GM19468 (cell line): ENCODE measurements at regions not wholly inside any gene's neighbourhood (a gene's known extent, or its start where the extent isn't known, plus 50 kb on each side); places are given as distances from the start of the nearest gene placed in this dataset.

Experiments
- ATAC-seq: cut with Tn5 transposase; IDR thresholded peaks from one replicate; pipeline ENCODE4 v1.9.1; 2021; ENCODE audit warnings: mild to moderate bottlenecking, moderate library complexity, moderate number of reproducible peaks; ENCODE audit not compliant: unreplicated experiment; ENCODE audit errors: extremely low read depth

DNA sequence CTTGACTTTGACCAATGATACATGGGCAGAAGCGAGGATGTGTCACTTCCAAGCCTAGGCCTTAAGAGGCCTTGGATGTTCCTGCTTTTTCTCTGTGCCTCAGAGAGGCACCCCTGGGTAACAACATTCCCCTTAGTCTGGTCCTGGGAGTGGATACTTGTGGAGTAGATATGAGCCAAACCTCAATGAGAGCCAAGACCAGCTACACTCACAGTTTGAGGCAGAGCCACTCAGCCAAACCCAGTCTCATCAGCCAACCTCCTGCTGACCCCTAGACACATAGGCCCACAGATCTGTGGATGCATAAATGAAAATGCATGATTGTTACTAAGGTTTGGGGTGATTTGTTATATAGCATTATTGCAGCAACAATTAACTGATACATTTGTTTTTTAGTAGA, 114.2 kb downstream of the ZNF621 start:
- ATAC-seq, result no peak

DNA sequence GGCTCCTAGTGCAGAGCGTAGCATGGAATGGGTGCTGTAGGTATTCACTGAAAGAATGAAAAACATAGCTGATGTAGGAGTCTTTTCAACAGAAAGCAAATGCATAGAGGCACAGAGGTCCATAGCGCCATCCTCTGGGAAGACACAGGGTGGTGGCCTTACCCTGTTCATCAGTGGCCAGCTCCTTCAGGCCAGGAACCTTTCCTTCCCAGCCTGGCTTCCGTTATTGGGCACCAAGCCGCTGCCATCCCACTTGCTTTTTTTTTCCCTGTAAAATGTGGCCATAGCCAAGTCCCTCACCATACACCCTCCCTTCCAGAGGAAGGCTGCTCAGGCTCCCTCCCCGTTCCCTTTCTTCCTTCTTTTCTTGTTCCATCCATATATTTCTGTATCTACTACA, 118.1 kb downstream of the ZNF621 start:
- no peak for ATAC-seq

DNA sequence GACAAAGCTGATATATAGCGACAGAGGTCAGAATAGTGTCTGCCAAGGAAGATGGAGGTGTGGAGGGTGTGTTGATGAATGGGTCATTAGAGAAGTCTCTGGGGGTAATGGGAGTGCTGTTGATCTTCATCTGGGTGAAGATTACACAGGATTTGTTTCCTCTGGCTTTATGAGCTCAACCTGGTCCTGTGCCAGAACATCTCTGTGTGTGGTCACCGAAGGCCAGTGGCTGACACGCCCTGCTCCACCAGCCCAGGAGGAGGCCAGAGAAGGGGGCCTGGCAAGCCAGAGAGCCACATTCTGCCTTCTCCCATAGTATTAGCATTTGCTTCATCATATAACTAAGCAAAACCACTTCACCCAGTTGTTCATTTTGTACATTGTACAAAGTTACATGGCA, 121.1 kb downstream of the ZNF621 start:
- no peak for ATAC-seq

DNA sequence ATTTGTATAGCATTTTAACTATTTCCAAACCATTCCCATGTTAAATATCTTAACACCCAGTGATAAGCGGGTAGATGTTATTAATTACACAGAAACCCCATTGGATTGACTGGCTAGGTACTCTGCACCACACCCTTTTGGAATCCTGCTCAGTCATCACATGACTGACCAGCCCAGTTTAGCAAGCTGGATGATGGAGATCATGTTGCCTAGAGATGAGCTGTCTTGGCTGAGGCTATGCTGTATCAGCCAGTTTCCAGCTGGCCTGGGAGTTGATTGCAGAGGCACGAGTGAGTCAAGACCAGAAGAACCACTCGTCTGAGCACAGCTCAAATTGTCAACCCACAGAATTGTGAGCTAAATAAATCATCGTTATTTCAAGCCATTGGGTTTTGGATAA, 124.6 kb downstream of the ZNF621 start:
- no peak for ATAC-seq

DNA sequence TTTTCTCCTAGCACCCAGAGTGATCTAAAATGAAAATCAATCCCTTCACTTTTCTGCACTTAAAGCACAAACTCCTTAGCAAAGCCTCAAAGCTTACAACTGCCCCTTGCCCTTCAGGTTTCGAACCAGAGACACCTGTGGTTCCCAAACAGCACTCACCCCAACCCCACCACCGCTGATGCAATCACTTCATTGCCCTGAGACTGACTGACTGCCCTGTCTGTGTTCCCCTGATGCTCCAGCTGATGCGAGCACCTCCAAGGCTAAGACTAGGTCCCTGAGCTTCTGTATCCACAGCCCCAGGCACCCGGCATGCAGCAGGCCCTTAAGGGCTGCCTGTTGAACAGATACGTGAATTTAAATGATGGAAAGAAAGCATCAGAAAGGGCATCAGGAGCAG, 127.3 kb downstream of the ZNF621 start:
- ATAC-seq, result no peak

DNA sequence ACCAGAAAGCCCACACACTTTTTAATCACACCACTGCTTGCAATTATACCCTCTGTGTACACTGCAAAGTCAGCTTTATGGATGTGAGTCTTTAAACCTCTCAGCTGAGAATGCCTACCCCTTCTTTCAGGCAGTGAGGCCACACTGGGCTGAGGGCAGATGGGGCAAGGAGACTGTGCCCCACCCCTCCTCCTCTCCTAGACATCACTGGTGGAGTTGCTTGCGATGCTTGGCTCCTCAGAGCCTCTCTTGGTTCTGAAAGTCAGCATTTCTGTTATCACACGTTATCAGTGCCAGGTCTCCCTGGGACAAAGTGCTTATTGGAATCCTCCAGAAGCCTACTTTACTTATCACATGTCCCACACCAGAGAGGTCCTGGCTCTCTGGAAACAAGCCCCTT, 128.2 kb downstream of the ZNF621 start:
- no peak for ATAC-seq

DNA sequence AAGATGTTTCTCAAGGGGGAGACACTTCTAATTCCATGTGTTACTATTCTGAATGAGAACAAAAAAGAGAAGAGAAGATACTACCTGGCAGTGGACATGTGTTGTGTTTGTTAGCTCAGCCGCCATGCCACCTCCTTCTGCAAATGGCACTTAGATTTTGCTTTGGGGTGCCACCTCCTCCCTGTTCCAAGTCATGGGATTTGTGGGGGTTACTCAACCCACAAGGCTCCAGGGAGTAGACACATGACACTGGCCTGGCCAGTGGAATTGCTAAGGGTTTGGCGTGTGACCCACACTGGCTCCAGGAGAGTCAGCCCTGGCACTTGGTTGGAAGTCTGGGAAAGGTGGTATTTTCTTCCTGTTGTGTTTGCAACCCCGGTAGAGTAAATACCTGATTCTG, 129.1 kb downstream of the ZNF621 start:
- ATAC-seq, result no peak

DNA sequence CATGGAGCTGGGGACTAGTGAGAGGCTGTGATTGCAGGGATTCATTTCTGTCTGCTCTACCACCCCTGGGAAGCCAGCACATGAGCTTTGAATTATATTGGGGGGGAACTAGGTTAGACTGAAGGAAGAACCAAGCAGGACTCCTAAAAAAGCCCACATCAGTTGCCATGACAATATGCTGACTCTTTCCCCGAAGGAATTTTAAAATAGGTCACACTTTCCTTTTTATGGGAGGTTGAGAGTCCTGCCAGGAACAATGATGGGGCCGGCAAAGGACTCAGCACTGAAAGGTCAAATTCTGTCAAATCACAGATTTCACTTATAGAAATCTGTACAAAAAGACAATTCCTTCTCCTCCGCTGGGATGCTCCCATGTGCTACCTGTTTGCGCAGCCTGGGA, 130.8 kb downstream of the ZNF621 start:
- ATAC-seq, result no peak

DNA sequence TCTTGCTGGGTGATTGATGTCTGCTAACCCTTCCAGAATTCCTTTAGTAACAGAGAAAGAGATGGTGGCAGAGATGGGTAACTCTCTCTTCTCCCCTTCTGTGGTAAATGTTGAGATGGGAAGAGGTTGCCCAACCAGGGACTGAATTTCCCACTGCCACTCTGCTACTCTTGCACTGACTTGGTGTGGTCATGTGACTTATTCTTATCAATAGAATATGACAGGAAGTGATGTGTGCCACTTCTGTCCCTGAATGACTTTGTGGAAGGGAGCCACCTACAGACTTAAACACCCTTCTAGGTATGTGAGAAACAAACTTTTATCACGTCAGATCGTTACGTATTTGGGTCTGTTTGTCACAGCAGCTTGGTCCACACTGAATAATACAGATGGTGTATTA, 132.9 kb downstream of the ZNF621 start:
- ATAC-seq, result no peak

DNA sequence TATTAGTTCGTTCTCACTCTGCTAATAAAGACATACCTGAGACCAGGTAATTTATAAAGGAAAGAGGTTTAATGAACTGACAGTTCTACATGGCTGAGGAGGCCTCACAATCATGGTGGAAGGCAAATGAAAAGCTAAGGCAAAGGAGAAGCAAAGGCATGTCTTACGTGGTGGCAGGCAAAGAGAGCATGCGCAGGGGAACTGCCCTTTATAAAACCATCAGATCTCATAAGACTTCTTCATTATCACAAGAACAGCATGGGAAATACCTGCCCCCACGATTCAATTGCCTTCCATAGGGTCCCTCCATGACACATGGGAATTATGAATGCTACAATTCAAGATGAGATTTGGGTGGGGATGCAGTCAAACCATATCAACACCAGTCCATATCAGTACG, 133.5 kb downstream of the ZNF621 start:
- ATAC-seq, result no peak

DNA sequence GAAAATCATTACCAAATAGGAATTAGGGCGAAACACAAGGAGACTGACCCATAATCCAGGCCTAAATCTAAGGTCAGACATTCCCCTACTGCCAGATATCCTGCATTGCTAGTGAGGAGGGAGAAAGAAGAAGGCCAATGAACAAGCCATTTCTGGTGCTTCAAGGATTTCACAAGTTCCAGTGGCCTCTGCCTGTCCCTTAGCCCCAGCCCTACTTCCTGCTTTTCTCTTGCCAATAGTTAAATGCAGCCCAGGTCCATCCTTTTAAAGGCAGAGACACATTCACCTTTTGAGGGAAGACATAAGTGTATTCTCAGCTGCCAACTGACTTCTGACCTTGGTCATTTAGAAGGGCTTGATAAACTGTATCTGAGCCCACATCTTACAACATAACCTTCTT, 135.8 kb downstream of the ZNF621 start:
- ATAC-seq, result no peak

DNA sequence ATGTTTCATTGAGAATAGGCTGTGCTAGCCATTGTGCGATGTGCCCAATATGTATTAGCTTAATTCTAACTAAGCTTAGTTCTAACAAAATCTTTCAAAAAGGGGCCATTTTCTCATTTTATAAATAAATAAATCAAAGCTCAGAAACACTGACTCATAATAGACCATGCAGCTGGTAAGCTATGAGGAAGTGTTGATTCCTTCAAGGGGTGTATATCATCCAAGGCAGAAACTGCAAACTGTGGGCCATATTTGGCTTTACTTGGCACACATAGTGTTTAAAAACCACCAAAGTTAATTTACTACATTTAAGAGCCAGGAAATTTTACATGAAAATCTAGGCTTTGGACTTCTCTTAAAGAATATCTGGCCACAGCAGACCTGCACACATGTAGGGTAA, 136.5 kb downstream of the ZNF621 start:
- ATAC-seq, result no peak

DNA sequence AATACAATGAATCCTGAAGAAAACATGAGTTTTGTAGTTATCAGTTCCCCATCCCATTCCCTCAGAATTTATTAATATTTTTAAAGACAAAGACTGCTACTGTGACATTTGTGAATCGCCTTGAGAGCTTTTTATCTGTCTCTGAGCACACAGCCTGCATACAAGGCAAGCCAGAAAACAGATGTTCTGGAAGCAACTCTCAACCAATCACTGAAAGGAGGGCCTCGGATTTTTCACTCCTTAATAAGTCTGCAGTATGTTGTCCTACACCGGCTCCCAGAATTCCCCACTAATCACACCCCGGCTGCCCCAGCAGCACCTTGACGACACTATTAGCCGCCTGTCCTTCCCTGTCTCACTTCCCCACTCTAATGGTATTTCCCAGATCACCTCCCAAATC, 138.5 kb downstream of the ZNF621 start:
- no peak for ATAC-seq

DNA sequence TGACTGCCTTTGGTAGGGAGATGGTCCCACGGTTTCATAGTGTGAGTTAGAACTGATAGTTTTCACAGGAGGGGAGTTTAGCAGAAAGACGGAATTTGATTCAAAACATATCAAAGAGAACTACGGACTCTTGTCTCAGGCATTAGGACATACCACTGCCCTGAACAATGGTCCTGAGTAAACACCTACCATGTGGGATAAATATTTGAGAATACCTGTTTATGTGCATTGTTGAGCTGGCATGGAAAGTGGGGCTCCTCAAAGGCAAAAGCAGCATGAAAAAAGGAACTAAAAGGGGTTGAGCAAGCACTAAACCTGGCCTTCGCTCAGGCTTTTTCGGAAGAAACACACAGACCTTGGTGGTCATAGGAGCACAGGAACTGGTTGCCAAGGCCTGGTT, 144.4 kb downstream of the ZNF621 start:
- ATAC-seq, result no peak

DNA sequence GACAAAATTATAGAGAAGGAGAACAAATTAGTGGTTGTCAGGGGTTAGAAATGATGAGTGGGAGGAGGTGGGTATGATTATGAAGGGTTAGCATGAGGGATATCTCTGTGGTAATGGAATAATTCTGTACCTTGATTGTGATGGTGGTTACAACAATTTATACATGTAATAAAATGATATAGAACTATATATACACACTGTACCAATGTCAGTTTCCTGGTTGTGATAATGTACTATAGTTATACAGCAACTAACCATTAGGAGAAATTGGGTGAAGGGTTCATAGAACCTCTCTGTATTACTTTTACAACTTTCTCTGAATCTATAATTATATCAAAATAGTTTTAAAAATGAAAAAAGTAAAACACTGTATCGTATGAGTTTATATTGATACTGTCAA, 148.1 kb downstream of the ZNF621 start:
- no peak for ATAC-seq

DNA sequence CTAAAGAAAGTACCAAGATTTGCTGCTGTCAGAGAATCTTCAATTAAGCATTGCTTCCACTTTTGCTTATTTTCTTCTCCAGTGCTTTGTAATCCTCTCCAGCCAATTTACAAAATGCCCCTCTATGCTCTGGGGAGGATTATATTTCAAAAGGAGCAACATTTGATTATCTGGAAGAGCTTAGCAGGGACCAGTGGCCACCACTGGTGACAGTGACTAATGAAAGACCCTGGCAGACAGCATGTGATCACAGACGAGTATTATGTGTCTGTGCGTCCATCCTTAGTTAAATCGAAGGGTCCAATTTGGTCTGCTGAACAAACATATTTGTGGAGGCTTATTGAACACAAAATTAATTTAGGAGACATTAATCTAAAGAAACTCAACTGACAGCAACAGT, 152.6 kb downstream of the ZNF621 start:
- no peak for ATAC-seq

DNA sequence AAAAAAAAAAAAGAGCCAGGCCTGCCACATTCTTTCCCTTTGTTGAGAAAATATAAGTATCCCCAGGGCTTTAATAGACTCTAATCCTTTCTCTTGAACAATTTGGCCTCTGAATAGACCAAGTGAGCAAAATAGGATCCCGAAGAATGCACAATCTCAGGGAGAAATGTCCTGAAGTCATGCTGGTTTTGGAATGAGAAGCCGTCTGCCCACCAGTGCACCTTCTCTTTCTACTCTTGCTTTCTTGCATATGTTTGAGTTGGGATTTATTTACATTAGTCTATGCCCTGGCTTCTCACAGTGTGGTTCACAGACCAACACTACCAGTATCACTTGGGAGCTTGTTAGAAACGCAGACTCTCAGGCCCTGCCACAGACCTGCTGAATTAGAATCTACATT, 153.0 kb downstream of the ZNF621 start:
- ATAC-seq, result no peak

DNA sequence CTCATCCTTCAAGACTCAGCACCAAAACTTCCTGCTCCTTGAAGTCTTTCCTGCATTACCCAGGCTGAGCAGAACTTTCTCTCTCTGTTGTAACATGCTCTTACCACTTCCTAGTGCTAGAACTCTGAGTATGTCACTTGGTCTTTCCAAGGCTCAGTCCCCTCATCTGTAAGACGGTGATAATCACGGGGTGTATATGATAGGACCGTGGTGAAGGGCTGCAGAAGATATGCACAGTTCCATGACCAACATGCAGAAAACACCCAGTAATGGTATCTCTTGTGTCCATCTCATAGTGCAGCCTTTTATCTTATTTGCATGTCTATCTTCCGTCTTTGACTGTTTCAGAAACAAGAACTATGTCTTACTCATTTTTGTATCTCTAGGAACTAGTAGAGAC, 154.5 kb downstream of the ZNF621 start:
- ATAC-seq, result no peak

DNA sequence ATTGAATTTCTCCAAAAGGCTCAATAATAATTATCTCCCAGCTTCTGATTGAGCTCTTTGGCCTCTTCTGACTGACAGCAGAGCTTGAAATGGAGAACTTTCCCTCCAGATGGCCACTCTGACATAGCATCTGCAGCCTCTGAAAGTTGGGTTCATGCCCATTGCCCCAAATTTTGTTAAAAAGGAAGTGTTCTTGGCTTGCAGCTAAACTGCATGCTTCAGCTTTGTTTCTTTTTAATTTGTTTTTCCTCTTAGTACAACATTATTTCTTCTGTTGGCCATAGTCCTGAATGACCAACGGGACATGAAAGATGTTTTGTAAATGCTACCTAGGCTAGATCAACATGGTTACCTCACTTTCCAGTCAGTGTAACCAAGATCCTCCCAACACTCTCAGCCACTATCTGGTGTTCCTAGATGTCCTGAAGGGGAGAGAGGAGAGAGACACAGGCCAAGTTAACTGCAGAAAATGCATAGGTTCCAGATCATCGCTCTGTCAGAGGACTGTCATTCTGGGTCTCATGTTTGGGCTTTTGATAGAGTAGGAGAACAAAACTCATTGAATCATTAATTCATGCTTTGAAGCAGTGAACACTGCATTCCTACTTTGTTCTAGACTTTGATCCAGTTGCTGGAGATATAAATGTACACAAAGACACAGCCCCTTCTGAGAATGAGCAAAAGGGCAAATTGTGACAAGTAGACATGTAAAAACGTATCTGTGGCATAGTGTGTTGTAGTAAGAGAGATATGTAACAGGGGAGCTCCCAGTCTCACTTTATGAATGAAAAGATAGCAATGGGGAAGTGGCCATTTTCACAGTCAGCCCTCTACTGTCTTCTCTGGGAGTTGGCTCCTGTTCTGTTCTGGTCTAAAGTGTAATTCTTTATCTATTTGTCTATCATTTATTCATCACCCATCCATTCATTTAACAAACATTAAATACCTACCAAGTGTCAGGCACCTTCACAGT, 156.2 kb downstream of the ZNF621 start:
- ATAC-seq, result no peak

DNA sequence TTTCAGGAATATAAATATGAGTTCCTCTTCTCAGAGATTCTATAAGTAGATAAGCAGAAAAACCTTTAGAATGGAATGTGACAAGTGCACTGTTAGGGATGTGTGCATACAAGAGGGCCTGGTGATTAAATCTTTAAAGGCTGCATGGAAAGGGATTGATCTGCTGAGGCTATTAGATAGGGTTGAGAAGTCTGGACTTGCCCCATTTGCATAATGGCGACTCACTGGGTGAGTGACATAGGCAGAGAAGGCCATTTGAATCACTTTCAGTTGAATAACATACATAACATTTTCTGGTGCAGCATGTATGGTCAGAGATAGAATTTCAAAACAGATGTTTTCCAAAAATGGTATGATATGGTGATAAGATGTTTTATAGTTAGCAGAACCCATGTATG, 156.9 kb downstream of the ZNF621 start:
- no peak for ATAC-seq

DNA sequence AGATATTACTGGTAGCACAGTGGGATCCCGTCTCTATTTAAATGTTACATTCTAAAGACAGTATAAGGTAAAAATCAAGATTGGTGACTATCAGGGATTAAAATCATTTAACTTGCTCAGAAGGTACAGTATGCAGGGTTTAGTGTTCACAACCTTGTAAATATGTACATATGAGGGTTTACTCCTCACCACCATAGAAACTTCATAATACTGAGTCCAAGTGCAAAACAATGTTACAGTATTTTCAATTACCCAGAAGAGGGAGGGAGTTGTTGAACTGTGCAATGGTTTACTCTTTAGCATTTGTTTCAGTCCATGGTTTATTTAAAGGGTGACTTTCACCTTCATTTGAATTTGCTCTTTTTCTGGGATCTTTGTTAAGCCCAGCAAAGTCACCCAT, 165.1 kb downstream of the ZNF621 start:
- ATAC-seq, result no peak

DNA sequence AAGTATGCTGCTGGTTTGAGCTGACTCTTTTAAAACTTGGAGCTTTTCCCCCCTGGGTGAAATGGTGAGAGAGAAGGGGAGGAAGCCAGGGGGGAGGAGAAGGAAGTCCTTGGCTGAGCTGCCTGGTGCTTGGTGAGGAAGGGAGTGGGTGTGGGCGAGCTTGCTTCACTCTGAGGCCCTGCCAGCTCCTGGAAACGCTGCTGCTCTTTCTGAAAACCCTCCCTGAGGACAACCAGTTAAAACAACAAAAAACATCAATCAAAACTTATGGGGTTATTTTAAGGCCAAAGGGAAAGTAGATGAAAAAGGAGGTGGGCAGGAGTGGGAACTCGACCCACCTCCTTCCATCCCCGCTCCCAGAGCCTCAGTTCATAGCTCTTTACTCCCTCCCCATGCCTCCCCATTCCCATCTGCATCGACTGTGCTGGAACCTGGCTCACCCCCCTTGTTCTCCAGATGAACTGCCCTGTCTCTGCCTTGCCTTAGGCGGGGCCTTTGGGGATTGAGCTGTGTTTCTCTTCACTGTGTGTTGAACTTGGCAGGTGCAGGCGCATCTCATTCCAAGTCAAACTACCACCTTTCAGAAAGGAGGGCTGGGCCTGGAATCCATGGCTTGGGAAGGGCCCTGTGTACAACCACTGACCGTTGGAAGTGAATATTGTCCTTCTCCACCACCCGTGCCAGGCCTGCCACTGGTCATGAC, 166.1 kb downstream of the ZNF621 start:
- ATAC-seq, result no peak
